Central memory CD8-positive, alpha-beta T cell (primary cell): ENCODE measurements at regions not wholly inside any gene's neighbourhood (a gene's known extent, or its start where the extent isn't known, plus 50 kb on each side); places are given as distances from the start of the nearest gene placed in this dataset.

ENCODE experiments used
- ATAC-seq: fragments of 150-1000 bp; cut with Tn5 transposase; replicated peaks from 2 replicates; pipeline ENCODE4 v1.10.0; 2022; ENCODE audit warnings: mild to moderate bottlenecking, moderate FRiP score, moderate number of reproducible peaks; ENCODE audit not compliant: poor library complexity, severe bottlenecking; ENCODE audit errors: extremely low read depth
- DNase-seq, 2 donors: peaks; one replicate each; pipeline ENCODE4 v3.0.0; 2021; ENCODE audit warnings: low spot score in 2 of 2
- H3K27ac Mint-ChIP-seq: one replicate; pipeline ENCODE4 v1.8.0; 2022; ENCODE audit warnings: low read depth, mild to moderate bottlenecking, moderate library complexity, mixed read lengths
- H3K27me3 Mint-ChIP-seq: one replicate; pipeline ENCODE4 v1.8.0; 2022; ENCODE audit warnings: mixed read lengths
- H3K36me3 Mint-ChIP-seq: one replicate; pipeline ENCODE4 v1.8.0; 2022; ENCODE audit warnings: mild to moderate bottlenecking, moderate library complexity, mixed read lengths; ENCODE audit not compliant: insufficient read depth
- H3K4me1 Mint-ChIP-seq: one replicate; pipeline ENCODE4 v1.8.0; 2022; ENCODE audit warnings: mixed read lengths
- H3K4me3 Mint-ChIP-seq: one replicate; pipeline ENCODE4 v1.8.0; 2022; ENCODE audit warnings: mild to moderate bottlenecking, moderate library complexity, mixed read lengths
- H3K9me3 Mint-ChIP-seq: one replicate; pipeline ENCODE4 v1.8.0; 2022; ENCODE audit warnings: mixed read lengths

- no peak for DNase-seq
These were observed 594.9 kb upstream of the CDH2 start for GRCh38 chr18:28771849-28772248.

GRCh38 chr18:28768791-28769768 lies 592.1 kb upstream of the CDH2 start:
- no peak for DNase-seq
- H3K27ac Mint-ChIP-seq = no peak overlapping the region

More at GRCh38 chr18:28771849-28772248, 594.9 kb upstream of the CDH2 start:
- no peaks in the 10 kb centered on the region for H3K9me3 Mint-ChIP-seq
- ATAC-seq = no peak
- H3K27me3 Mint-ChIP-seq = no peaks in the 10 kb centered on the region
- peak overlapping the region; percentile 29 for H3K4me3 Mint-ChIP-seq
- H3K27ac Mint-ChIP-seq = no peak overlapping the region
- no peaks in the 10 kb centered on the region for H3K4me1 Mint-ChIP-seq
- H3K36me3 Mint-ChIP-seq = no peaks in the 10 kb centered on the region

DNA sequence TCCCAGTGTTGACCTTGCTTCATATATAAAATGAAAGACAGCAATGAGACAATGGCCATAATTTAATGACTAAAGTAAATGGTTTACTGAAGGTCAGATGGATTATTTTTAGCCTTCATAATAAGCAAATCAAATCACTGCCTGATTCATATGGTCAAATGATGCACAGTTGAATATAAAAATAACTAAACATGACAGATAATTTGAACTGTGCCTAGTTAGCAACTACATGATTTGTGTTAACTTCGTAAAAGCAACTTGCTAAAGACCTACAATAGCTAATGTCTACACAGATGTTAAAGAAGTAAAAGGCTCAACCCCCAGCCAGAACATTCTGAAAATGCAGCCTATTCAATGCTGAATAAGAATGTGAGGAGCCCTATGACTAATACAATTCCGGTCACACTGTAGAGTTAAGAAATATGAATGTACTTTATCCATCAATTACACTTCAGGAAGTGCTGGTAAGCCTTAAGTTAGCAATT lies 590.8 kb upstream of the CDH2 start:
- ATAC-seq = no peak
- no peak for DNase-seq
- H3K27me3 Mint-ChIP-seq = no peaks in the 10 kb centered on the region
- H3K4me1 Mint-ChIP-seq = no peaks in the 10 kb centered on the region
- H3K36me3 Mint-ChIP-seq = no peaks in the 10 kb centered on the region
- H3K4me3 Mint-ChIP-seq = no peak overlapping the region
- H3K27ac Mint-ChIP-seq = no peak overlapping the region
- H3K9me3 Mint-ChIP-seq = peaks cover 4% of the 10 kb centered on the region

More at GRCh38 chr18:28768791-28769768, 592.1 kb upstream of the CDH2 start:
- Mint-ChIP-seq H3K27me3 (no peaks in the 10 kb centered on the region), H3K4me1 (no peaks in the 10 kb centered on the region), H3K4me3 (no peak overlapping the region), H3K36me3 (no peaks in the 10 kb centered on the region), H3K9me3 (no peaks in the 10 kb centered on the region)
- ATAC-seq = no peak

- no peaks in the 10 kb centered on the region for H3K36me3 Mint-ChIP-seq
- H3K27ac Mint-ChIP-seq = no peak overlapping the region
- no peak overlapping the region for H3K4me3 Mint-ChIP-seq
- no peak for ATAC-seq
- DNase-seq = no peak
- H3K4me1 Mint-ChIP-seq = no peaks in the 10 kb centered on the region
- H3K27me3 Mint-ChIP-seq = no peaks in the 10 kb centered on the region
- H3K9me3 Mint-ChIP-seq = peaks cover 4% of the 10 kb centered on the region
These were observed 590.3 kb upstream of the CDH2 start for GRCh38 chr18:28767201-28767600.

DNA sequence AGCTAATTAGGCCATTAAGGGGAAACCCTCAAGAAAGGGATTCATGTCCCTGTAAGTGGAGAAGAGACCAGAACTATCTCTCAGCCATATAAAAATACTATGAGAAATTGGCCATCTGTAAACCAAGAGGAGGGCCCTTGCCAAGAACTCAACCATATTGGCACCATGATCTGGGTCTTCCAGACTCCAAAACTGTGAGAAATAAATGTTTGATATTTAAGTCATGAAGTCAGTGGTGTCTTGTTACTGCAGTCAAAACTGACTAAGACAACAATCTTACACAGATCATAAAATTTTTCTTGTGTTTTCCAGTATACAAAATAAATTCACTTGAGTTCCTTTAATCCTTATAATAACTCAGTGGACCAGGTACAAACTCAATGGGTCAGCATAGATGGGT lies 589.8 kb upstream of the CDH2 start:
- DNase-seq (no peak), ATAC-seq (no peak)
- no peaks in the 10 kb centered on the region for H3K4me1 Mint-ChIP-seq

GRCh38 chr18:28766027-28766426 lies 589.1 kb upstream of the CDH2 start:
- ATAC-seq = no peak
- no peak overlapping the region for H3K27ac Mint-ChIP-seq
- no peaks in the 10 kb centered on the region for H3K4me1 Mint-ChIP-seq

More for the DNA sequence above, 589.8 kb upstream of the CDH2 start:
- Mint-ChIP-seq H3K27ac (no peak overlapping the region), H3K9me3 (peaks cover 4% of the 10 kb centered on the region), H3K36me3 (no peaks in the 10 kb centered on the region), H3K4me3 (no peak overlapping the region), H3K27me3 (no peaks in the 10 kb centered on the region)

GRCh38 chr18:28760299-28760698 lies 583.4 kb upstream of the CDH2 start:
- Mint-ChIP-seq H3K27me3 (no peaks in the 10 kb centered on the region), H3K9me3 (peaks cover 4% of the 10 kb centered on the region), H3K36me3 (no peaks in the 10 kb centered on the region), H3K4me1 (no peaks in the 10 kb centered on the region), H3K27ac (no peak overlapping the region), H3K4me3 (no peak overlapping the region)
- DNase-seq (no peak), ATAC-seq (no peak)

More at GRCh38 chr18:28766027-28766426, 589.1 kb upstream of the CDH2 start:
- peaks cover 4% of the 10 kb centered on the region for H3K9me3 Mint-ChIP-seq
- H3K27me3 Mint-ChIP-seq = no peaks in the 10 kb centered on the region
- no peak overlapping the region for H3K4me3 Mint-ChIP-seq
- DNase-seq = no peak
- H3K36me3 Mint-ChIP-seq = no peaks in the 10 kb centered on the region

DNA sequence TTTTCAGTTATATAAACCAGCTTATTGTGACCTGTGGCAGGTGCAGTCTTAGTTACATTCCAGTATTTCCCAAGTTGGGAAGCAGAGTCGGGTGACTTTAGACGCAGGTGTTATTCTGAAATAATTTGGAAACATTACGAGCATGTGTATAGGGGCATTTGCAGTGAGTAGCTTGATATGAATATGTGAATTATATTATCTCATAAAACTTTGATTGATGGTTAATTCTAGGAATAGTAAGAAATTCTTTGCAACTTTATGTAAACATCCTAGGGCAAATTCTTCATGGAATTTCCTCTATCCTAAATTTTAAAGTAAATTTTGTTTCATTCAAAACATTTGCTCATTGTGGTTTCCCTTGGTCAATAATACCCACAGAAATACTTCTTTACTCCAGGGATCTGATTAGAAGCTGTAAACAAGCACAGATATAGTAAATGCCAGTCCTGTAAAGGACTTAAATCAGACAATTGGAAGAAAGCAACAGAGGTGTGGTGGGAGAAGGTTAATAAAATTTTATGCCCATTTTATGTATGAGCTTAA lies 580.6 kb upstream of the CDH2 start:
- no peak for DNase-seq
- peaks cover 6% of the 10 kb centered on the region for H3K9me3 Mint-ChIP-seq
- no peak overlapping the region for H3K4me3 Mint-ChIP-seq
- H3K36me3 Mint-ChIP-seq = no peaks in the 10 kb centered on the region
- ATAC-seq = no peak
- no peaks in the 10 kb centered on the region for H3K4me1 Mint-ChIP-seq
- no peaks in the 10 kb centered on the region for H3K27me3 Mint-ChIP-seq
- no peak overlapping the region for H3K27ac Mint-ChIP-seq

DNA sequence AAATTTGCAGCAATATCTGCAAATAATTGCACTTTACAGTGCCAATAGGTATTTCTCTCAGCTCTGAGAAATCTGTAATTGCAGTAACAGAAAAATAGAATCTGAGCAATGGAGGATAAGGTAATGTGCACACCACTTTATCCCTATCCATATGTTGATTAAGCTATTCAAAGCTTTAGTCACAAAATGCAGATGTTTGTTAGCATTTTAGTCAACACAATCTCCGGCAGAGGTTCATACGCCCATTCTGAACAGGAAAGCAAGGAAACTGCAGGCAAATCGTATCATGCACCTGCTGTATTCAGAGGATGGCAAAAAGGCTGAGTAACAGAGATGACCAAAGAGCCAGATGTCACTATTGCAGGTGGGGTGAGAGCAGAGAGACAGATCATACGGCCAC lies 566.2 kb upstream of the CDH2 start:
- no peak overlapping the region for H3K4me3 Mint-ChIP-seq
- ATAC-seq = no peak

DNA sequence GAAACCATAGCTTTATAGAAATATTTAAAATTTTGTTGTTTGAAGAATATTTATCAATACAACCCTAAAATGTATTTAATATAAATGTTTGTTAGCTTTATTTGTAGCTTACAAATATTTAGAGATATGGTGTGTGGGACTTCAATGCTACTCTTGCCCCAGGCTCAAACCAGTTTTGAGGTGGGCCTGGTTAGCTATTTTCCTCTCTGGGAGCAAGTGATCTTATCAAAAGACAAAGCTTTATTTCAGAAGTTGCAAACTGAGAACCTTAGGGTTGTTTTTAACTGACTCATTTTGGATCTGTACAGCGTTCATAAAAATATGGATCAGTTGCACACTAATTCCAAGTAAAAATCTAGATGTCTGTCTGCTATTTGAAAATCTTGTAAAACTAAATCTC lies 563.6 kb upstream of the CDH2 start:
- DNase-seq (no peak), ATAC-seq (no peak)
- no peak overlapping the region for H3K27ac Mint-ChIP-seq
- no peaks in the 10 kb centered on the region for H3K4me1 Mint-ChIP-seq
- H3K4me3 Mint-ChIP-seq = no peak overlapping the region
- peaks cover 5% of the 10 kb centered on the region for H3K9me3 Mint-ChIP-seq
- H3K36me3 Mint-ChIP-seq = peaks cover 3% of the 10 kb centered on the region
- no peaks in the 10 kb centered on the region for H3K27me3 Mint-ChIP-seq

More for the DNA sequence above, 566.2 kb upstream of the CDH2 start:
- H3K4me1 Mint-ChIP-seq = no peaks in the 10 kb centered on the region
- no peak for DNase-seq
- no peak overlapping the region for H3K27ac Mint-ChIP-seq
- no peaks in the 10 kb centered on the region for H3K27me3 Mint-ChIP-seq
- H3K36me3 Mint-ChIP-seq = no peaks in the 10 kb centered on the region
- no peaks in the 10 kb centered on the region for H3K9me3 Mint-ChIP-seq

DNA sequence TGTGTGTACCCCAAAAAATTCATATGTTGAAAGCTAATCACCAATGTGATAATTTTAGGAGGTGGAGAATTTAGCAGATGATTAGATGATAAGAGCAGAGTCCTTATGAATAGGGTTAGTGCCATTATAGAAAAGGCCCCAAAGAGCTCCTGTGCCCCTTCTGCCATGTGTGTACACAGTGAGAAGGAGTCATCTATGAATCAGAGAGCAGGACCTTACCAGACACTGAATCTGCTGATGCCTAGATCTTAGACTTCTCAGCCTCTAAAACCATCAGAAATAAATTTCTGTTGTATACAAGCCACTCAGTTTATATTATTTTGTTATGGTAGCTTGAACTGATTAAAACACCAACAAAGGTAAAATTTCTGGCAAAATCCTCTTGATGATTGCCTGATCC lies 560.0 kb upstream of the CDH2 start:
- ATAC-seq = no peak

DNA sequence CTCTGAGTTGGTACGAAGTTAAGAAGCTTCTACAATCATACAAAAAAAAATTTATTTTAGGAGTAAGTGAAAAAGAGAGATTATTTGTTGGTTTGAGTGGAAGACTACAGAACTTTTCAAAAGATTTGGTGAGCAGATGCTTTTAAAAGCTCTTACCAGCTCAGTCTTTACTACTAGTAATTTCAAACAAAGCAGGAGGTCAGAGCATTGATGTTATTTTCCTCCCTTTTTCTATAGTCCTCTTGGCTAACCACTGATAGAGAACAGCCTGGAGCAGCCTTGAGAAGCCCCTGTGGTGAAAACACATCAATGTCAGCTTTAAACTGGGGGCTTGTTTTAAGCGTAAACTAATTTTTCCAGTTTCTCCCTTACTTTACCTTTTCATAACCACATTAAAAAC lies 559.3 kb upstream of the CDH2 start:
- H3K36me3 Mint-ChIP-seq = peaks cover 3% of the 10 kb centered on the region
- peaks cover 14% of the 10 kb centered on the region for H3K9me3 Mint-ChIP-seq
- ATAC-seq = no peak
- no peak overlapping the region for H3K27ac Mint-ChIP-seq
- no peak for DNase-seq
- no peak overlapping the region for H3K4me3 Mint-ChIP-seq
- H3K4me1 Mint-ChIP-seq = no peaks in the 10 kb centered on the region
- no peaks in the 10 kb centered on the region for H3K27me3 Mint-ChIP-seq

More for the DNA sequence above, 560.0 kb upstream of the CDH2 start:
- no peak overlapping the region for H3K27ac Mint-ChIP-seq
- H3K9me3 Mint-ChIP-seq = peaks cover 14% of the 10 kb centered on the region
- no peak overlapping the region for H3K4me3 Mint-ChIP-seq
- no peaks in the 10 kb centered on the region for H3K27me3 Mint-ChIP-seq
- H3K36me3 Mint-ChIP-seq = peaks cover 3% of the 10 kb centered on the region
- no peak for DNase-seq
- no peaks in the 10 kb centered on the region for H3K4me1 Mint-ChIP-seq

- no peak overlapping the region for H3K27ac Mint-ChIP-seq
- peaks cover 3% of the 10 kb centered on the region for H3K36me3 Mint-ChIP-seq
- H3K4me3 Mint-ChIP-seq = no peak overlapping the region
- ATAC-seq = no peak
- no peak for DNase-seq
- H3K9me3 Mint-ChIP-seq = peaks cover 14% of the 10 kb centered on the region
- no peaks in the 10 kb centered on the region for H3K4me1 Mint-ChIP-seq
- no peaks in the 10 kb centered on the region for H3K27me3 Mint-ChIP-seq
These were observed 558.8 kb upstream of the CDH2 start for GRCh38 chr18:28735731-28736130.
